IgD-negative memory B cell (primary cell): ENCODE measurements at regions not wholly inside any gene's neighbourhood (a gene's known extent, or its start where the extent isn't known, plus 50 kb on each side); places are given as distances from the start of the nearest gene placed in this dataset.

ENCODE experiments used
- H3K27ac Mint-ChIP-seq, 3 donors: one replicate each; pipeline ENCODE4 v1.8.0; 2020 to 2022; ENCODE audit warnings: mild to moderate bottlenecking in 3 of 3, mixed read lengths in 3 of 3, moderate library complexity in 1 of 3
- H3K27me3 Mint-ChIP-seq: one replicate; pipeline ENCODE4 v1.8.0; 2021; ENCODE audit warnings: mixed read lengths
- H3K36me3 Mint-ChIP-seq: one replicate; pipeline ENCODE4 v1.8.0; 2020; ENCODE audit warnings: mild to moderate bottlenecking, mixed read lengths
- H3K4me1 Mint-ChIP-seq, 3 donors: one replicate each; pipeline ENCODE4 v1.8.0; 2020 to 2022; ENCODE audit warnings: mixed read lengths in 3 of 3, mild to moderate bottlenecking in 1 of 3
- H3K4me3 Mint-ChIP-seq, 4 donors: one replicate each; pipeline ENCODE4 v1.8.0; 2020 to 2022; ENCODE audit warnings: mild to moderate bottlenecking in 4 of 4, mixed read lengths in 4 of 4, moderate library complexity in 3 of 4
- H3K9me3 Mint-ChIP-seq, 3 donors: one replicate each; pipeline ENCODE4 v1.8.0; 2020 to 2021; ENCODE audit warnings: mixed read lengths in 3 of 3, mild to moderate bottlenecking in 1 of 3

DNA sequence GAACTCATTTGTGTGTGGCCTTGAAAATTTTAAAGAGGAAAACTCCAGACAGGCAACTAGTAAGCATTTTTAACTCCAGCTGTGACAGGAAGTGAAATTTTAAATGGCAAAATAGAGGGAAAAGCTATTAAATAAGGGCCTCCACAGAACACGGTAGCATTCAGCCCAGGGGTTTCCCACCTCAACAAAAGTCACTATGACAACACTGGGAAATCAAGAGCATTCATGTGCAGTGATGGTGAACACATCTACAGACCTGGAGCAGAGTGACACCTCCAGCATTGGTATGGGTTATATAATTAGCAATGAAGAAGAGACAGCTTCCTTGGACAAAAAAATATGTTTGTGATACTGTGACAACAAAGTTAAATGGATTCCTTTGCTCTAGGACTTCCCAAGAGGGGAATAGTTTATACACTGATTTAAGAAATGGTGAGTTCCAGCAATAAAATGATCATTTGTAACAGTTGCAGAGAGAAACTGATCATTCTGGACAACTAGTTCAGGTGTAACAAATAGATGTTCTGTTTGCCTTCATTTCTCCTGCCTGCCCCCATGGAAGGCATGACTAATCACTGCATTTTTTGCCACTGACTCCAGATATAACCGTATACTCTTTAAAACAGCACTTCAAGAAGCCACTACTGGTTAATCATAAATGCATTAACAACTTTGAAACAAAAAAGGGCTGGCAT, 93.3 kb upstream of the SLC44A1 start:
- H3K4me1 Mint-ChIP-seq = peaks cover 0 to 4% (median 3%) of the 10 kb centered on the region in 3 donors
- H3K9me3 Mint-ChIP-seq = no peaks in the 10 kb centered on the region
- no peaks in the 10 kb centered on the region for H3K27me3 Mint-ChIP-seq
- H3K4me3 Mint-ChIP-seq = no peak overlapping the region
- H3K27ac Mint-ChIP-seq = no peak overlapping the region
- H3K36me3 Mint-ChIP-seq = peaks cover 2% of the 10 kb centered on the region

DNA sequence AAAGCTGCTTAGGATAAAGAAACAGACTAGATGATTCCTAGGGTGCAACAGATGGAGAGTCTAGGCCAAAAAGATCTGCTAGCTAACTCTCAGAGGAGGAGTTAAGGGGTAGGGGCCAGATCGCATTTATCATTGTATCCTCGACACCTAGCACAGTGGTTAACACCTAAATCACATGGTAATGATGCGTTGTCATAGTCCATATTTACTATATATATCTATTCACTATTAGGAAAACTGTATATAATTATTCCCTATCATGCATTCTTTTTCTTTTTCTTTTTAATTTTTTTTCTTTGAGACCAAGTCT, 92.8 kb upstream of the SLC44A1 start:
- Mint-ChIP-seq H3K4me1 (peaks cover 0 to 4% (median 3%) of the 10 kb centered on the region in 3 donors), H3K27me3 (no peaks in the 10 kb centered on the region), H3K36me3 (no peaks in the 10 kb centered on the region), H3K4me3 (no peak overlapping the region), H3K9me3 (no peaks in the 10 kb centered on the region), H3K27ac (no peak overlapping the region)

DNA sequence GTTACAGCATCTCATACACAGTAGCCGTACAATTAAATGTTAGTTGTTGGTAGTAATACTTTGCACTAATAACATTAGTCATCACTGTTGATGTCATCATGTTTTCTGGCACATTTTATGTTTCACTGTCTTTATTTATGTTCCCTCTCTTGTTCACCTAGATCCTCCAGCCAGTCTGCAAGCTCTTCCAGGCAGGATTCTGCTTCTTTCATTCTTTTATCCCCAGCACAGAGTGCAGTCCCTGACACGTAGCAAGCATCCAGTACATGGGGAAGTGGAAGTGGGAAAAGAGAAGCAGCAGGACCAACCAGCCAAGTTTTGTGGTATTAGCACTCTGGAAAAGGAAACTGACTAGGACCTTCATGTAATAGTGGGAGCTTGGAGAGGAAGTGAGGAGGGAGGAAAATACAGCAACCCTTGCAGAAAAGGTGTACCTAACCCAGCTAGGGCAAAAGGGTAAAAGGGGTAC, 89.7 kb upstream of the SLC44A1 start:
- H3K27ac Mint-ChIP-seq = no peak overlapping the region
- no peaks in the 10 kb centered on the region for H3K27me3 Mint-ChIP-seq
- peaks cover 0 to 9% (median 4%) of the 10 kb centered on the region in 3 donors for H3K4me1 Mint-ChIP-seq
- no peaks in the 10 kb centered on the region for H3K9me3 Mint-ChIP-seq
- no peak overlapping the region for H3K4me3 Mint-ChIP-seq
- H3K36me3 Mint-ChIP-seq = no peaks in the 10 kb centered on the region

DNA sequence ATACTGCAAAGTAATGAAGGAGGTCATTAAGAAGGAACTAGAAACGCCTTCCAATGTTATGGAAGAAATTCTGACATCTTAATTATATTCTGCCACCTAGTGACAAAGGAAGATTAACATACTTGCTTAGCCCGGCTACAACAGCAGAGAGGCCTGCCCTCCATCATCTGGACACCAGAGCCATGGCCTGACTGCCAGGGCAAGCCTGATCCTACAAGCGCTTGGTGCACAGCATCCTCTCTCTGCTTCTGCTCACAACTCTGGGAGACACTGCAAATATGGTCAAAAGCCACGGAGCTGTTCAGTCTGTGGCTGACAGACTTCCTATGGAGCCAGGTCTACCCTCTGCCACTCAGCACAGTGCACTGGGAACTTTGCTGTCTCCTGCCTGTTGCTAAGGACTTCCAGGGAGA, 87.3 kb upstream of the SLC44A1 start:
- Mint-ChIP-seq H3K9me3 (no peaks in the 10 kb centered on the region), H3K27me3 (no peaks in the 10 kb centered on the region), H3K27ac (no peak overlapping the region), H3K36me3 (no peaks in the 10 kb centered on the region), H3K4me1 (peaks cover 0 to 9% (median 4%) of the 10 kb centered on the region in 3 donors), H3K4me3 (no peak overlapping the region)

DNA sequence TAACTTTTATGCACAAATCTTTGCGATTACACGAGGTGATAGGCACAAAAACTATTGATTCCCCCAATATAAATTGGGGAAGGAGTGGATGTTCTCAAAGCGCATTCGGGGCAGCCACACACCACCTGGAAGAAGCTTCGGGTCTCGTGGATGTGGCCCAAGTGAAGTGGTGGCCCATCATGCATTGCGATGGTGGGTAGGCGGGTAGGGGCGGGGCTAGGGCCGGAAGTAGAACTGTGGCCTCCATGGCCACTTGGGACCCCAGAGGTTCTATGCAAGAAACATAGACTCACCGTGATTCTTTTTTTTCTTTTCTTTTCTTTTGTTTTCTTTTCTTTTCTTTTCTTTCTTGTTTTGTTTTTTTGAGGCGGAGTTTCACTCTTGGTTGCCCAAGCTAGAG, 86.4 kb upstream of the SLC44A1 start:
- Mint-ChIP-seq H3K27ac (no peak overlapping the region), H3K27me3 (no peaks in the 10 kb centered on the region), H3K4me1 (peaks cover 0 to 9% (median 4%) of the 10 kb centered on the region in 3 donors), H3K9me3 (no peaks in the 10 kb centered on the region), H3K4me3 (no peak overlapping the region), H3K36me3 (no peaks in the 10 kb centered on the region)

DNA sequence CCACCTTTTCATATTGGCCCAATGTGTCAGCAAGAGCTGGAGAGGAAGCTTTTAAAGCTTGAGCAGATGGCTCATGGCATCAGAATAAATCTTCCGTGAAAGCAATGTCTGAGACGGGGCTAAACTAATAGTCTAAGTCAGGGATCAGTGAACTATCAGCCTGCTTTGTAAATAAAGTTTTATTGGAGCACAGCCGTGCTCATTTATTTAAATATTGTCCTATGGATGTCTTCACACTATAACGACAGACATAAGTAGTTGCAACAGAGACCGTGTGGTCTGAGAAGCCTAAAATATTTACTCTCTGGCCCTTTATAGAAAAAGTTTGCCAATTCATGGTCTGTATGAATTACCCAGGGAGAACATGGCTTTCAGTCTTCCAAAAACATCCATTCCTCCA, 85.6 kb upstream of the SLC44A1 start:
- no peaks in the 10 kb centered on the region for H3K36me3 Mint-ChIP-seq
- no peak overlapping the region for H3K4me3 Mint-ChIP-seq
- H3K27me3 Mint-ChIP-seq = no peaks in the 10 kb centered on the region
- peaks cover 0 to 5% (median 4%) of the 10 kb centered on the region in 3 donors for H3K4me1 Mint-ChIP-seq
- H3K9me3 Mint-ChIP-seq = no peaks in the 10 kb centered on the region
- no peak overlapping the region for H3K27ac Mint-ChIP-seq

DNA sequence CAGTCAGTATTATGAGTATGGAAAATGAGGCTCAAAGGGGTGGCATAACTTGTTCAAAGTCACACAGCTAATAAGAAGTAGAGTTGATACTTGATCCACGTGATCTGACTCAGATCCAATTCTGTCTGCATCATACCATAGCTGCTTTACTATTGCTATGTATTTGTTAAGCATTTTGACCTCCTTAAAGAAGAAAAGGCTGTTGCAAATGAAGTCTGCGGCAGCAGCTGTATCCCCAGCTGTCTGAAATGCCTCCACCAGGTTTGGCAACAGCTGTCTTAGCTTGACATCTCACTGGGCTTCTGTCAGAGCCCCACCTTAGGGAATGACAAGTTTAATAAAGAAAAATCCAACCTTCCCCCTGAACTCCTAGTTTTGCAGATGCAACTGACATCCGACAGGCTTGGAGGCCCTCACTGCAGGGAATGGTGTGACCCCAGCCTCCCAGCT, 75.6 kb upstream of the SLC44A1 start:
- H3K27ac Mint-ChIP-seq = no peak overlapping the region
- no peaks in the 10 kb centered on the region for H3K9me3 Mint-ChIP-seq
- no peaks in the 10 kb centered on the region for H3K4me1 Mint-ChIP-seq
- no peak overlapping the region for H3K4me3 Mint-ChIP-seq
- H3K36me3 Mint-ChIP-seq = peaks cover 2% of the 10 kb centered on the region
- peaks cover 6% of the 10 kb centered on the region for H3K27me3 Mint-ChIP-seq

DNA sequence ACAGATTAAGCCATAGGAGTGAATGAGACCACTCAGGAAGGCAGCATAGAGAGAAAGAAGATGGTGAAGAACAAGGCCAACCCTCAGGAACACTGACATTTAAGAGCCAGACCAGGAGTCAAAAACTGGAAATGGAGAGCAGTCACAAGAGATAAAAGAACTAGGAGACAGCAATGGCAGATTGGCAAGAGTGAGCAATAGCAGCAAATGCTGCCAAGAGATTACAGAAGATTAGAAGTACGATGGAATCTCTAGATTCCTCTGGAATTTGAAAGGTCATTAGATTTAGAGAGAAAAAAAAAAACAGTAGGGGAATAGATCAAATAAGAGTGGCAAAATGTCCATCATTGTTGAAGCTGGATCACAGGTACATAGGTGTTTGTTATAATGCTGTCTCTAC, 73.4 kb upstream of the SLC44A1 start:
- Mint-ChIP-seq H3K27ac (no peak overlapping the region), H3K27me3 (peaks cover 8% of the 10 kb centered on the region), H3K9me3 (no peaks in the 10 kb centered on the region), H3K36me3 (peaks cover 2% of the 10 kb centered on the region), H3K4me1 (no peaks in the 10 kb centered on the region), H3K4me3 (no peak overlapping the region)

DNA sequence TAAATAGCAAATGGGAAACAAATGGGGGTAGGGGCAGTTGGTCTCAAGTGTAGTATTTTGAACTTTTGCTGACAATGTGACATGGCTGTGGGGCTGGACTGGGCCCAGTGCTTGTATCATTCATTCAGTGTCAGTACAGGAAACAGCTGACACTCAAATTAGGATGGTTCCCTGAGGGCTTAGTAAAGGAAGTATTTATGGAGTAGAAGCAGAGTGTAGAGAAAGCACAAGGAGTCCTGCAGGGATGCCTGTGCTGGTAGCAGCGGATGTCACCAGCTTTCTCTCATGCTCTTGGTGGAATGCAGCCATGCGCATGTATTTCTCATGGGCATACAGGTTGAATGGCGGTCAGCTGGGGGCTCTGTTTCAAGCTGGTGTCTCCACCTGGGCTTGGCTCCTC, 72.9 kb upstream of the SLC44A1 start:
- peaks cover 2% of the 10 kb centered on the region for H3K36me3 Mint-ChIP-seq
- H3K27ac Mint-ChIP-seq = no peak overlapping the region

DNA sequence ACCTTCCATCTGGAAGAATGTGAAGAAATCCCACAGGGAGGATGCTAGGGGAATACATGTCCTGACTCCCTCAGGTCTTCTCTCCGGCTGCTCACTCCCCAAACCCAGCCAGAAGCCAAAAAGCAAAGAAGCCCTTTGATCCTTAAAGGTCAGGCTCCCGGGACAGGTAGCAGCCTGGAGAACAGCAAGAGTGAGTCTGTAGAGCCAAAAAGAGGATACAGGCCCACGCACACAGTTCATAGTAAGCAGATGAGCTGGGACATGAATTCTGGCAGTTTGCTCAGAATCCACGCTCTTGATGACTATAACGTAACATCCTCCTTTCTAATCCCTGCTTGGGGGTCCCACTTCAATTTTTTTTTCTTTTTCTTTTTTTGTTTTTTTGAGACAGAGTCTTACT, 72.0 kb upstream of the SLC44A1 start:
- Mint-ChIP-seq H3K36me3 (peaks cover 2% of the 10 kb centered on the region), H3K4me1 (no peaks in the 10 kb centered on the region), H3K27me3 (peaks cover 5% of the 10 kb centered on the region), H3K27ac (no peak overlapping the region), H3K4me3 (no peak overlapping the region), H3K9me3 (no peaks in the 10 kb centered on the region)

More for the DNA sequence above, 72.9 kb upstream of the SLC44A1 start:
- Mint-ChIP-seq H3K27me3 (peaks cover 8% of the 10 kb centered on the region), H3K9me3 (no peaks in the 10 kb centered on the region), H3K4me1 (no peaks in the 10 kb centered on the region), H3K4me3 (no peak overlapping the region)

DNA sequence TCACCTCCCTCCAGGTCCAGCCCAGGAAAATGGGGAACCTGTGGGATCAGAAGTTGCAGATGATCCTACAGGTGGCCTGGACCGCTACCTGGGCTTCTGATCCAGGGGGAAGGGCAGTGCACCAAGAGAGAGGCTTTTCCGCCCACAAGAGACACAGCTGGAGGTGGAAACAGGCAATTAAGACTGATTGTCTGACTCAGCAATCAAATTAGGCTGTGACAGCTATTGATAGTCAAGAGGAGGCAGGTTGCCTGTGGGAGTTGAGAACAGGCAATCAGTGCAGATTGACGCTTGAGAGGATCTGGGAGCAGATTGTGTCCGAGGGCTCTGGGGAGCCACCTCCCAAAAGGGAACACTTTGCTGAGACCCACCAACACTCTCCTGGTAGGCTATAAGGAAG, 71.1 kb upstream of the SLC44A1 start:
- Mint-ChIP-seq H3K27ac (no peak overlapping the region), H3K4me1 (no peaks in the 10 kb centered on the region), H3K36me3 (no peaks in the 10 kb centered on the region), H3K4me3 (no peak overlapping the region), H3K27me3 (peaks cover 5% of the 10 kb centered on the region), H3K9me3 (no peaks in the 10 kb centered on the region)

DNA sequence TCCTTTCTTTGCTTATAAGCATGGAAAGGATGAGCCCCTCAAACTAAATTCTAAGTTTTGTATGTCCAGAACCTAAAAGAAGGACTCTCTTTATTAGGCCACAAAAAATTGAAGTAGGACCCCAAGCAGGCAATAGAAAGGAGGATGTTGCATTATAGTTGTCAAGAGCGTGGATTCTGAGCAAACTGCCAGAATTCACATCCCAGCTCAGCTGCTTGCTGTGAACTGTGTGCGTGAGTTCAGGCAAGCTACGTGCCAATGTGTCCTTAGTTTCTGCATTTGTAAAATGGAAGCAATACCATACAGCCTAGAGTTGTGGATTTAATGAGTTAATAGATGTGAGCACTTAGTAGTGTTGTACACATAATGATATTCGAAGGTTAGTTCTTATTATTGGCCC, 70.6 kb upstream of the SLC44A1 start:
- H3K36me3 Mint-ChIP-seq = no peaks in the 10 kb centered on the region
- peaks cover 5% of the 10 kb centered on the region for H3K27me3 Mint-ChIP-seq
- H3K27ac Mint-ChIP-seq = no peak overlapping the region
- no peaks in the 10 kb centered on the region for H3K4me1 Mint-ChIP-seq
- no peaks in the 10 kb centered on the region for H3K9me3 Mint-ChIP-seq
- H3K4me3 Mint-ChIP-seq = no peak overlapping the region

DNA sequence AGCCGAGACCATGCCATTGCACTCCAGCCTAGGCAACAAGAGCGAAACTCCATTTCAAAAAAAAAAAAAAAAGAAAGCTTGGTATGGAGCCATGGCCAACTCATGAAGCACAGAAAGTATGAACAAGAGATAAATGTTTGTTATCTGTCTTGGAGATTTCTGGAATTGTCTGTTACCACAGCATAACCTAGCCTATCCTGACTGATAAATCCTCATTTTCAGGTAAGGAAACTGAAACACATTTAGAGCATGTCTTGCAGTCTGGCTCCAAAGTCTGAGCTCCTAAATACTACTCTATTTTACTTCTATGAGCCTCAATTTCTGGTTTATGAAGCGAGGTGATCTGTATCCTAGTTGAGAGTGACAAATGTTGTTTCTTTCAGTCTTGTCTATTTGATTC, 68.3 kb upstream of the SLC44A1 start:
- Mint-ChIP-seq H3K4me3 (no peak overlapping the region), H3K9me3 (no peaks in the 10 kb centered on the region)

DNA sequence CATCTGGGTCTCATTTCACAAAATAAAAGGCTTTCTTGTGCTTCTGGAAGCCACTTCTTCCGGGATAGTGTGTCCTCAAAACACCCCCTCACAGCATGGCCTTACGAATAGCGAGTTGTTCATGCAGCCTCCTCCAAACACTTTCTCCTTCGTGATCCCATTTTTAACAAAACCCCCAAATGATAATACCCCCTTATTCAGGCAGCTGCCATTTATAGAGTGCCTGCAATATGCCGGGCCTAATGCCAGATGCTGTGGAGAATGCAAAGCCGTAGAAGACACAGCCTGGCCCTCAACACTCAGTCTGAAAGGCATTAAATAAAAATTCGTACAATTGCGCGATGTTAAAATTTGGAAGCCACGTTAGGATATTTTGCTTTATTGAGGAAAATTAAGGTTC, 66.4 kb upstream of the SLC44A1 start:
- Mint-ChIP-seq H3K9me3 (no peaks in the 10 kb centered on the region), H3K27ac (no peak overlapping the region), H3K4me3 (no peak overlapping the region), H3K36me3 (no peaks in the 10 kb centered on the region), H3K27me3 (peaks cover 2% of the 10 kb centered on the region), H3K4me1 (no peaks in the 10 kb centered on the region)

More for the DNA sequence above, 68.3 kb upstream of the SLC44A1 start:
- Mint-ChIP-seq H3K27me3 (peaks cover 2% of the 10 kb centered on the region), H3K27ac (no peak overlapping the region), H3K36me3 (no peaks in the 10 kb centered on the region), H3K4me1 (no peaks in the 10 kb centered on the region)

DNA sequence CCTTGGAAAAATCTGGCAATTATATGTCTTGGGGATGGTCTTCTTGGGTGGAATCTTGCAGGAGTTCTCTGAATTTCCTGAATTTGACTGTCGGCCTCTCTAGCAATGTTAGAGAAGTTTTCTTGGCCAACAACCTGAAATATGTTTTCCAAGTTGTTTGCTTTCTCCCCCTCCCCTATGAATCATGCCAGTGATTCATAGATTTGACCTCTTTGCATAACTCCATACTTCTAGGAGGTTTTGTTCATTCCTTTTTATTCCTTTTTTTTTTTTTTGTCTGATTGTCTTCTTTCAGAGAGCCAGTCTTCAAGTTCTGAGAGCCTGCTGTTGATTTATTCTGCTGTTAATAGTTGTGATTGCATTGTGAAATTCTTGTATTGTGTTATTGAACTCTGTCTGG, 56.7 kb upstream of the SLC44A1 start:
- Mint-ChIP-seq H3K4me1 (peaks cover 0 to 2% (median 0%) of the 10 kb centered on the region in 3 donors), H3K4me3 (no peak overlapping the region), H3K27ac (no peak overlapping the region), H3K27me3 (no peaks in the 10 kb centered on the region), H3K36me3 (no peaks in the 10 kb centered on the region), H3K9me3 (no peaks in the 10 kb centered on the region)

DNA sequence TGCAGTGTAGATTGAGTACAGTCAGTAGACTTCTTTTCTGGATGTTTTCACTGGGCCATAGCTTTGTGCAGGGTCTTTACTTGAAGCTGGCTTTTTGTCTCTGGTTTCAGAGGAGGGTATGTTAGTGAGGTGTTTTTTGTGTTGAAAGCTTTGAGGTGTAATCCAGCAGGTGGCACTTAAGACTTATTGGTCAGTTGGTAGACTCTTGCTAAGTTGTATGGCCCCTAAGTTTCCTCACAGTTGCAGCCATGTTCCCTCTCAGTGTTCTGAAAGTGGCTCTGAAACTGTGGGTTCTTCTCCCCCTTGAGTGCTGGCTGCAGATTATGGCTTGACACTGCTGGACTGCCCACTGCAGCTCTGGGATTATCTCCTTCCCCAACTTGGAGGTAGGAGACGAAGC, 55.7 kb upstream of the SLC44A1 start:
- Mint-ChIP-seq H3K9me3 (no peaks in the 10 kb centered on the region), H3K4me1 (peaks cover 0 to 2% (median 0%) of the 10 kb centered on the region in 3 donors), H3K27ac (no peak overlapping the region)

More for the DNA sequence above, 55.7 kb upstream of the SLC44A1 start:
- Mint-ChIP-seq H3K27me3 (no peaks in the 10 kb centered on the region), H3K4me3 (peak overlapping the region in 1 of 4 donors; percentile 34), H3K36me3 (no peaks in the 10 kb centered on the region)
